Jurkat, Clone E6-1 (cell line): ENCODE measurements at regions not wholly inside any gene's neighbourhood (a gene's known extent, or its start where the extent isn't known, plus 50 kb on each side); places are given as distances from the start of the nearest gene placed in this dataset.
"Not testable (repeated sequence)": the region's sequence is repeated elsewhere in the genome, so short reads cannot be mapped to it uniquely, and the experiment has no call there.

Experiments used
- DNase-seq: peaks from one replicate; pipeline ENCODE4 v3.0.0-alpha.2; 2011; ENCODE audit warnings: low read depth, low spot score
- H3K4me3 ChIP-seq: 2 replicates; pipeline ENCODE4 v1.5.1; 2011; ENCODE audit warnings: mild to moderate bottlenecking, low read length, control low read depth, moderate library complexity

DNA sequence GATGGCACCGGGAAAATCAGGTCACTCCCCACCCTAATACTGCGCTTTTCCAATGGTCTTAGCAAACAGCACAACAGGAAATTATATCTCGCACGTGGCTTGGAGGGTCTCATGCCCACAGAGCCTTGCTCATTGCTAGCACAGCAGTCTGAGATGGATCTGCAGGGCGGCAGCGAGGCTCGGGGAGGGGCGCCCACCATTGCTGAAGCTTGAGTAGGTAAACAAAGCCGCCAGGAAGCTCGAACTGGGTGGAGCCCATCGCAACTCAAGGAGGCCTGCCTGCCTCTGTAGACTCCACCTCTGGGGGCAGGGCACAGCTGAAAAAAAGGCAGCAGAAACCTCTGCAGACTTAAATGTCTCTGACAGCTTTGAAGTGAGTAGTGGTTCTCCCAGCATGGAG is 901.4 kb downstream of the TBC1D32 start:
- H3K4me3 ChIP-seq, DNase-seq: not testable (repeated sequence)

DNA sequence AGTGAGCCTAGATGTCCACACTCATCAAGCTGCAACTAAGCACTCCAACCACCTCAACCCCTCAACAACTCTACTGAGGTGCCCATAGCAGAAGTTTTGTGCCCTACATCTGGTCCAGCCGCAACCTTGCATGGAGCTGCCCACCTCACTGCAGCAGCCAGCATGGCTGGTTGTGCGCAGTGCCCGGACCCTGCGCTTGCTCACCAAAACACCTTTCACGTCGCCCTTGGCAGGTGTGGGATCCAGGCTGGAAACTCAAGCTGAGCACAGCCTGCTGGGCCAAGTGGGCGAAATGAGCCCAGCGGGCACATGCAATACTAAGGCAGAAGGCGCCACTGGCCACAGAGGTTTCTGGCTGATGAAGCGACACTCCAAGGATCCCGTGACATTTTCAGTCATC is 902.4 kb downstream of the TBC1D32 start:
- DNase-seq: no peak
- H3K4me3 ChIP-seq: no peak overlapping the region

DNA sequence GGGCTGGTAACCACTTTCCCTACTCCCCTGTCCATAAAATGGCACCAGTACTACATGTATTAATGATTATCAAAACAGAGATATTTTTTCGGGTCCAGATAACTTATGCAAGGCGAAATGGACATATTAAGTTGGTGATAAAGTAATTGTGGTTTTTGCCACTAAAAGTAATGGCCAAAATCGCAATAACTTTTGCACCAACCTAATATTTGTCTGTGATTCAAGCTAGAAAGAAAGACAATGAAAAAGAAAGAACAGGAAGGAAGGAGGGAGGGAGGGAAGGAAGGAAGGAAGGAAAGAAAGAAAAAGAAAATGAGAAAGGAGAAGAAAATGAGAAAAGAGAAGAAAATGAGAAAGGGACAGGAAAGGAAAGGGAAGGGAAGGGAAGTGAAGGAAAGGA is 922.9 kb downstream of the TBC1D32 start:
- no peak for DNase-seq
- H3K4me3 ChIP-seq: no peak overlapping the region

DNA sequence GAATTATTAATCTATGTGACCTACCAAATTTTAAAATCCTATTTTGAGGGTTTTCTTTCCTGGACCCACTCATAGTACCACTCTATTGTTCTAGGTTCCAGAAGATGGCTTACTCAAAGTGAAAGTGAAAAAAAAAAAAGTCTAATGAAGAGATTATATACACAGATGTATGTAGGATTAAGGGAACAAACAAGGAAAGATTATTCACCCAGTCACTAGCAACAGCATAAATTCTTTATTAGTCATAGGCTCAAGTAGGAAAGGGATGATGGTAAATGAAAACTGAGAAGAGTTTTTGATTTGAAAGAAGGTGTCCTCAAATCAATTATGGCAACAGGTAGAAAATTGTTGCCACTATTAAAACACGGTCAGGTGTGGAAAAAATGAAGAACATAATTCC is 923.7 kb downstream of the TBC1D32 start:
- DNase-seq: no peak
- no peak overlapping the region for H3K4me3 ChIP-seq

DNA sequence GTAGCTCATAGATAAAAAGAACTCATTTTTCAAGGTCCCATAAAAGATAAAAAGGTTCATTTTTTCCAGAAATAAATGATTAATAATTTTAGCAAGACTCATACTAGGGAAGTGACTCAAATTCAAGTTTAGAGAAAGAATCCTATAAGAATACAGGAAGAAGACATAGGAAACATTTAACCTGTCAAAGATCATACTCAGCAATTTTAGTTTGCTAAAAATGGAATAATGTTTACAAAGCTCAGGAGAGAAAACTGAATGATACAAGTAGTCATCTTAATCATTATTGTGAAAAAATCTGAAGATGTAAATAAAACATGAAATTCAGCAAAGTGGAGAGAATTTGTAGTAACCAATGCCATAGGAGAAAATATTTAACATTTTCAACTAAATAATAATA is 926.6 kb downstream of the TBC1D32 start:
- no peak for DNase-seq
- H3K4me3 ChIP-seq: no peak overlapping the region

DNA sequence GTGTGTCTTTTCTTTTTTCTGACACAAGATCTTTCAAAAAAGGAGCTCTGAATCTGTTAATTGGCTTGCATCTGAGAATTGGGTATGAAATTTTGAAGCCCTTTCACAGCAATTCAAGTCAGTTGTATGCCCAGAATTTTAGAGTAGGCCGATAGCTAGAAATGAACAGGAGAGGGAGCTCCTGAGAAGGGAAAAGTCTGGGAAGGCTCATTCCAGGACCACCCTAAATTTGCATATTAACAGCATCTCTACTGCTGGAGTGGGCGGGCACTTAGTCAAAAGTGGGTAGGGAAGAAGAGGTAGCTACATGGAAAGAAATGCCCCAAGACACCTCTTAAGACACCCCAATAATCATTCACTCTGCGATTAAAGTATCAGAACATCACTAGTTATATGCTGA is 928.3 kb downstream of the TBC1D32 start:
- peak; percentile 7 for DNase-seq

DNA sequence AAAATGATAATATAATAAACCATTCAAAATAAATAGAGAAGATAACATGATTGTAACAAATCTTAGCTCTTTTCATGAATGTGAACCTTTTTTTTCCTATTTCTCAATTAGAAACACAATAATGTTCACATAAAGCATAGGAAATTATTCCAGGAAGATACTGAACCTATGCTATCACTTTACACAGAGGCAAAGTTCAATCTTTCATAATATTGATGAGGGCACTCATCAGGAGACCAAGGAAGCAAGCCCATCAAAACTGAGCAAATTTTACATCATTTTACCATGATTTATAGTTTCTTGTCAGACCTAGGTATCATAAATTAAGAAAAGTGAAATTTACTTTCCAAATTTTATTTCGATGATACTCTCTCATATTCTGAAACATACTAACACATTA is 938.5 kb downstream of the TBC1D32 start:
- no peak overlapping the region for H3K4me3 ChIP-seq
- DNase-seq: no peak

More for the DNA sequence above, 928.3 kb downstream of the TBC1D32 start:
- H3K4me3 ChIP-seq: no peak overlapping the region

DNA sequence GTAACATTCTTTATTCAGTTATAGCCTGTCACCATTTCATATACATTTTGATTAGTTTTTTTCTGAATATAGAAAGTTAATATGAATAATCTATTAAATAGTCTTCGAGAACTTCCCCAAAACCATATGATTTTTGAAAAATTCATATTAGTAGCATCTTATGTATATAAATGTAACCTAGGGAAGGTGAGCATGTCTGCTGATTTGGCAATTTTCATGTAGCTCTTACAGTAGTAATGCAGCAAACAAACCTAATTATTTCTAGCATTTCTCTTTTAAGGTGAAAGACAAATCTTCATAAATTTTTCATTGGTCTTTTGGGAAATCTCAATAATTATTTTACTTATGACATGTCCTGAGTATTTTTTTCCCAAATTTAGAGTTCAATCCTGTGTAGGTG is 939.0 kb downstream of the TBC1D32 start:
- no peak for DNase-seq
- H3K4me3 ChIP-seq: no peak overlapping the region

DNA sequence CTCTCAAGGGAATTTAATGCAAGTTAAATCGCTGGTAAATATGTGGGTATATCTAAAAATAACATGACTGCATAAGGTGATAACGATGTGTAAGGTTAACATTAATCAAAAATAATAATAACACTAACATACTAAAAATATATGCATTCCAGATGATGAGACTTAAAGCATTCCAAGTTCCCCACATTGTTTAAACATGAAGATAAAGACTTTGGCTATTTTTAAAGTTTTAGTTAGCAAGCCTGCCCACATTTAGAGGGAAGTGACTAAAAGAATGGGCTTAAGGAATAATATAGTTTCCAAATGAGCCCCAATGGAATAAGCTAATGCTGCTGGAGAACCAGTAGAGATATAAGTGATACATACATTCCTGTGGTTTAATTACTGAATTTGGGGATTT is 941.3 kb downstream of the TBC1D32 start:
- no peak overlapping the region for H3K4me3 ChIP-seq
- no peak for DNase-seq

DNA sequence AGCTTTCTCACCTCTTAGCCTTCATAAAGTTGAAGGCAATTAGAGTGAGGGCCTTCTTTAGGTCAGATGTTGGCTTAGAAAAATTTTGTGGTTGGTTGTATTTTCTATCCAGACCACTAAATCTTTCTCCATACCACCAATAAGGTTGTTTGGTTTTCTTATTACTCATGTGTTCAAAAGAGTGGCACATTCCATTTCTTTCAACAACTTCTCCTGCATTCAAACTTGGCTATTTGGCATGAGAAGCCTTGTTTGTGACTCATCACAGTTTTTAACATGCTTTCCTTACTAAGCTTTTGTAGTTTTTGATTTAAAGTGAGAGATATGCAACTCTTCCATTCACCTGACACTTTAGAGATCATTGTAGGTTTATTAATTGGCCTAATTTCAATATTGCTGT is 949.6 kb downstream of the TBC1D32 start:
- H3K4me3 ChIP-seq: no peak overlapping the region
- no peak for DNase-seq

DNA sequence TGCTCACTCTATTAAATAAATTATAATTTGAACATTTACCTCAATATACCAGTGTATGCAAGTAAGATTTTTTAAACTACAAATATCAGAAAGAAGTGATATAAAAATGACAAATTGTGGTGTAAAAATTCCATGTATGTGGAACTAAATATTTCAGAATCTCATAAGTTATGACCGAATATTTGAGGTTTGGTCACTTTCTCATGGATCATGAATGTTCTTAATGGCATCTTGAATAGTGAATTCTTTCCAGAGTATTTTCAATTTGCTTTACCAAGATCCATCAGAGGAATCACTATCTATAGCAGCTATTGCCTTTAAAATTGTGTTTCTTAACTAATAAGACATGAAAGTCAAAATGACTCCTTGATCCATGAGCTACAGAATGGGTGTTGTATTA is 950.6 kb downstream of the TBC1D32 start:
- no peak overlapping the region for H3K4me3 ChIP-seq
- DNase-seq: no peak

DNA sequence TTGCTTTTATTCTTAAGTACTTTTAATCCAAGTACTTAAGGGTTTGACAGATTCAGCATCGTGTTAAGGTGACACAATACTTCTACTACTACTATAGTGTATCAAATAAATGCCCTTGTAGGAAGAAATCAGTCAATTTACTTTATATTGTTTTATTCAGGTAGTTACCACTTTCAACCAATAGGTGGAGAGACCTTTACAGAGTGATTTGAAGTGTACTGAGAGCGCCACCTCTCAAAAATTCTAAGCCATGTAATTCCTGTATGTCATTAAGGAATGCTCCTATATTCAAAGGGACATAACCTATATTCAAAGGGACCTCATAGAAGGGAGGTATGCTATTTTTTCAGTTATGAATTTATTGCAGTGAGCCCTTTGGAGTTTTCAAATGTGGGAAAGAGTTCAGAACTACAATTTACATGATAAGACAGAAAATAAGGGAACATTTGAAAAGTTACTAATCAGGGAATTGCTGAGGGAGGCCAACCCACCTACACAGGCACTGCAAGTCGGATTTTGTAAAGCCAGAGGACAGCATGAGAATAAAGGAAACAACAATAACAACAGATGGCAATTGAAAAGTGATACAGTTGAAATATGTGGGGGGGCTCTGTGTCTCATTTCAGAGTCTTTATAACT is 955.6 kb downstream of the TBC1D32 start:
- DNase-seq: peak; percentile 65
- no peak overlapping the region for H3K4me3 ChIP-seq

DNA sequence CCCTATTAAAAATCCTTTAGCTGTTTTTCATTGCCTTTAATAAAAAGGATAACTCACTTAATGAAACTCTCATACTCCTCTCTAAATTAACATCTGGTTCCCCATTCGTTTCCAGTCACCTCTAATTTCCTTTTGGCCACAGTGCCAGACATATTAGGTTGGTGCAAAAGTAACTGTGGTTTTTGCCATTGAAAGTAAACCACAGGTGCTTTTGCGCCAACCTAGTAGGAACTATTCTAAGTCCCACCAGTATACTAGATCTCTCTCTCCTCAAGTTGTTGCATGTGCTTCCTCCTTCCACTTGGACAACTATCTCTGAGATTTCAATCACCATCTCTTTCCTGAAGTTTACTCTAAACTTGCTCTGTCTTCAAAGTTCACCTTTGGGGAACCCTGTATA is 961.1 kb downstream of the TBC1D32 start:
- DNase-seq: no peak
- no peak overlapping the region for H3K4me3 ChIP-seq

DNA sequence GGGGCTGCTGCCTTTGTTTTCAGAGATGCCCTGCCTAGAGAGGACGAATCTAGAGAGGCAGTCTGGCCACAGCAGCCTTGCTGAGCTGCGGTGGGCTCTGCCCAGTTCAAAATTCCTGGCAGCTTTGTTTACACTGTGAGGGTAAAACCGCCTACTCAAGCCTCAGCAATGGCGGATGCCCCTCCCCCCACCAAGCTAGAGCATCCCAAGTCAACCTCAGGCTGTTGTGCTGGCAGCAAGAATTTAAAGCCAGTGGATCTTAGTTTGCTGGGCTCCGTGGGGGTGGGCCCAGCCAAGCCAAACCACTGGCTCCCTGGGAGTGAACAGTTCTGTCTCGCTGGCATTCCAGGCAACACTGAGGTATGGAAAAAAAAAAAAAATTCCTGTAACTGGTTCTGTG is 970.9 kb downstream of the TBC1D32 start:
- no peak for DNase-seq
- H3K4me3 ChIP-seq: no peak overlapping the region

DNA sequence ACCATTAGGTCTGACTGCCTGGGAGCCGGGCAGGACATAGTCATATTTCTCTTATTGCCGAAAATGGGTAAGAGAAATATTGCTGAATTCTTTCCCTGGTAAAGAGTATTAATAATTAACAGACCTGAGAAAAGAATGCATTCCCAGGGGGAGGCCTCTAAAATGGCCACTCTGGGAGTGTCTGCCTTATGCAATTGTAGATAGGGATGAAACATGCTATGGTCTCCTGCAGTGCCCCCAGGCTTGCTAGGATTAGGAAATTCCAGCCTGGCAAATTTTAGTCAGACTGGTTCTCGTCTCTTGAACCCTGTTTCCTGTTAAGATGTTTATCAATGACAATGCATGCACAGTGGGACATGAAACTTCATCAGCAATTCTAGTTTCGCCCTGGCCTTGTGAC is 975.7 kb downstream of the TBC1D32 start:
- not testable (repeated sequence) for DNase-seq, H3K4me3 ChIP-seq

DNA sequence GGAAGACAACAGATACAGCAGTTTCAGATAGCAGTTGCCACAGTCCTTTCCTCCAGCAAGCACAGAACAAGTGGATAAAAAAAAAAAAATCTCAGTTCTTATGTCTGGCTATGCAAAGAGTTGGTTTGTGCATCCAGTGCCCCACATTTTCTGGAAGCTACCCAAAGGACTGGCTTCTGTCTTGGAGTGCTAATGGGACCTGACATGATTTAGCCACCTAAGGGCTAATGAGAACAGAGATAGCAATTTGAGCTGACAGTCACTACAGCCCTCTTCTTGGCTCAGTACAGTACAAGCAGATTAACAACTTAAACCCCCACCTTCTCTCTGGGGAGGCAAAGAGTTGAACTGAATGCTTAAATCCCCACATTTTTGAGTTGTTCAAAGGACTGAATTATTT is 976.8 kb downstream of the TBC1D32 start:
- DNase-seq: no peak
- H3K4me3 ChIP-seq: no peak overlapping the region

DNA sequence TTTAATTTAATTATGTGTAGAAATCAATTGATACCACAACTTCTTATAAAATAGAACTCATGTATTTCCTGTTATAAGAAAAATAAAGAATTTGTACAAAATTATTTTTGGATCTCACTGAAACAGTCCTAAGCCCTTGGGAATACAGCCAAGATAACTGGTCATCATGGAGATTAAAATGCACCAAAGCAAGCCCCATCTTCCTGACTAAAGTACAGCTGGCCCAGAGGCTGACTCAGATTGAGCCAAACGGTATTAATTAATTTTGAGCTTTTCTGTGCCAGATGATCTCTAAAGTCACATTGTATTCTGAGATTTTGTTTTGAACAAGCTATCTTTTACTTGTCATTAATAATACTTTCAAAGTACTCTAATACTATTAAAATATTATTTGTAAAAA is 978.5 kb downstream of the TBC1D32 start:
- no peak for DNase-seq

DNA sequence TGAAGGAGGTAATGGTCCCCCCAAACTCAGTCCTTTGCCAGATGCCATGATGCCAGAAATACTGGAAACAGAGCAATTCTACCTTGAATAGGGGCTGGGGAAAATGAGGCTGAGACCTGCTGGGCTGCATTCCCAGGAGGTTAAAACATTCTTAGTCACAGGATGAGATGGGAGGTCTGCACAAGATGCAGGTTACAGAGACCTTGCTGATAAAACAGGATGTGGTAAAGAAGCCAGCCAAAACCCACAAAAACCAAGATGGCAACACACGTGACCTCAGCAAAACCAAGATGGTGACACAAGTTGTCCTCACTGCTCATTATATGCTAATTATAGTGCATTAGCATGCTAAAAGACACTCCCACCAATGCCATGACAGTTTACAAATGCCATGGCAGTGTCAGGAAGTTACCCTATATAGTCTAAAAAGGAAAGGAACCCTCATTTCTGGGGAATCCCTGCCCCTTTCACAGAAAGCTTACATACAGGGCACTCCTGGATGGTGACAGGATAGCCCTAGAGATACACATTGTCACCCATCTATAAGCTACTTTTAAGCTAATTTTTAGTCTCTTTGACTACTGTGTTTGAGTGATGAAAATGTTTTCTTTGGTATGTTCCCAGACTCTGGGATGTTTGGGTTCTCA is 979.7 kb downstream of the TBC1D32 start:
- DNase-seq: peak; percentile 78

More for the DNA sequence above, 978.5 kb downstream of the TBC1D32 start:
- no peak overlapping the region for H3K4me3 ChIP-seq

DNA sequence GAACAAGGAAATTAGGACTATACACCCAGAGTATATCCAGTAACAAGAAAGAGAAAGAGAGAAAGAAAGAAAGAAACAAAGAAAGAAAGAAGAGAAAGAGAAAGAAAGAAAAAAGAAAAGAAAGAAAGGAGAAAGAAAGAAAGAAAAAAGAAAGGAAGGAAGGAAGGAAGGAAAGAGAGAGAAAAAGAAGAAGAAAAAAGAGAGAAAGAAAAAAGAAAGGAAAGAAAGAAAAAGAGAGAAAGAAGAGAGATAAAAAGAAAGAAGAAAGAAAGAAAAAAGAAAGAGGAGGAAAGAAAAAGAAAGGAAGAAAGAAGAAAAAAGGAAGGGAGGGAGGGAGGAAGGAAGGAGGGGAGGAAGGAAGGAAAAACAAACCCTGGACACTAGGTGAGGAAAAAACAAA is 981.8 kb downstream of the TBC1D32 start:
- no peak for DNase-seq
- no peak overlapping the region for H3K4me3 ChIP-seq

More for the DNA sequence above, 979.7 kb downstream of the TBC1D32 start:
- H3K4me3 ChIP-seq: no peak overlapping the region

DNA sequence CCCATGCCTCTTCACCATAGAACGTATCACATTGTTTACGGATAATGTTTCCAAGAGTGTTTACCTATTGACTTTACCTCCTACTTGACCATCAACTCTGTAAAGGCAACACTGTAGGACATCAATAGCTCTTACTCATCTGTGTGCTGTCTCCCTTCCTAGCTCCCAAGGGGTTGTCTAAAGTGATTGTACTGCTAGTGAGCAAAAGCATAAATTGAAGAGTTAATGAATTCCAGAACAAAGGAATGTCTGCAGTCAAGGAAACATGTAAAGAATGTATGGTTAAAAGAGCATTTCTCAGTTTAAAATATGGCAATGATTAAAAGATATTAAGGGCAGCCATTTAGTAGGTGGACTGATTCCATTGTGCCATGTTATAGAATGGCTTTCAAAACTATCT is 985.4 kb downstream of the TBC1D32 start:
- no peak overlapping the region for H3K4me3 ChIP-seq
- DNase-seq: no peak

DNA sequence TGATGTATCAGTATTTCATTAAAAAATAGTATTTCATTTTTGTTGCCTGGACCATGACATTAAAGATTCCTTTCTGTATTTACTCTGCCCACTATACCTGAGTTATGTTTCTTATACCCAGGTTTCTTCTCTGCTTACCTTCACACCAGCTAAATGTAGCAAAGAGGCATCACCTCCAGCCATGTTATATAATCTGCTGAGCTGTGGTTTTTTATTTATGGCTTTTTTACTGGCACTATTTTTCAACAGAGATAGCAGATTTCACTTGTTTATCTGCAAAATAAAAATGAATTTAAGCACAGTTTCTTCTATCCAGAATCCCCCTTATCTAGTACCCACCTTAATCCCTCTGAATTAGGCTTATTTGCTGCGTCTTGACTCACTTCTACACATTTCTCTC is 979.0 kb upstream of the MAN1A1 start:
- no peak for DNase-seq

More for the DNA sequence above, 979.0 kb upstream of the MAN1A1 start:
- H3K4me3 ChIP-seq: no peak overlapping the region
